HG03575 (cell line): ENCODE measurements at regions not wholly inside any gene's neighbourhood (a gene's known extent, or its start where the extent isn't known, plus 50 kb on each side); places are given as distances from the start of the nearest gene placed in this dataset.
"Not testable (repeated sequence)": the region's sequence is repeated elsewhere in the genome, so short reads cannot be mapped to it uniquely, and the experiment has no call there.

Experiments
- ATAC-seq: cut with Tn5 transposase; IDR thresholded peaks from one replicate; pipeline ENCODE4 v1.9.1; 2021; ENCODE audit not compliant: unreplicated experiment, insufficient number of reproducible peaks, low FRiP score; ENCODE audit errors: extremely low read depth

GRCh38 chrX:108903831-108904230, 167.5 kb upstream of the IRS4 start:
- ATAC-seq, result not testable (repeated sequence)

- ATAC-seq, result no peak
Observed at GRCh38 chrX:108900333-108900732, 164.0 kb upstream of the IRS4 start.

GRCh38 chrX:108896349-108896748, 160.0 kb upstream of the IRS4 start:
- ATAC-seq, result not testable (repeated sequence)

GRCh38 chrX:108892501-108892900, 156.1 kb upstream of the IRS4 start:
- no peak for ATAC-seq

- ATAC-seq, result no peak
Observed at GRCh38 chrX:108875548-108875947, 139.2 kb upstream of the IRS4 start.

- ATAC-seq, result not testable (repeated sequence)
Observed at GRCh38 chrX:108843039-108843438, 106.7 kb upstream of the IRS4 start.

- no peak for ATAC-seq
Observed at GRCh38 chrX:108833993-108834392, 97.6 kb upstream of the IRS4 start.

- no peak for ATAC-seq
Observed at GRCh38 chrX:108811891-108812290, 75.5 kb upstream of the IRS4 start.

- ATAC-seq, result no peak
Observed at GRCh38 chrX:108795240-108795639, 58.9 kb upstream of the IRS4 start.
